ENCODE measurements at regions not wholly inside any gene's neighbourhood (a gene's known extent, or its start where the extent isn't known, plus 50 kb on each side); places are given as distances from the start of the nearest gene placed in this dataset.
A peak's percentile ranks its signal among the peaks of the same experiment; 100 is the strongest.

GRCh38 chr2:9765611-9766531 lies 77.4 kb upstream of the TAF1B start:
- CTCF ChIA-PET: interaction anchor here (0.8 to 1.0 kb wide), 4 partner anchors 8 to 292 kb away, joined by 3 to 5 read pairs (median 4); no protein-coding TSS in a partner anchor
- Mint-ChIP-seq H3K4me1 (peaks cover 38% of the 10 kb centered on the region), H3K27me3 (ENCODE audit: low read depth) (no peaks in the 10 kb centered on the region), H3K36me3 (no peaks in the 10 kb centered on the region), H3K27ac (no peak overlapping the region), H3K4me3 (no peak overlapping the region), H3K9me3 (no peaks in the 10 kb centered on the region)
- POLR2A ChIA-PET: interaction anchor here (1.2 kb wide), 1 partner anchor 135 kb away, joined by 5 read pairs; the partner anchor contains the start of gene YWHAQ
- DNase-seq (ENCODE audit: low spot score) (no peak), ATAC-seq (no peak)
- TF ChIP-seq USF2 (CRISPR knock-in tag; IDR thresholded peaks at IDR 0.05) (peak; percentile 27; the same call in 1 of the 2 replicates), ATF1 (CRISPR knock-in tag; IDR thresholded peaks at IDR 0.05) (no peak), FOXK1 (CRISPR knock-in tag; IDR thresholded peaks at IDR 0.05) (no peak), STAT6 (CRISPR knock-in tag; conservative IDR thresholded peaks at IDR 0.05; ENCODE audit: low read depth) (no peak), ZNF317 (CRISPR knock-in tag; IDR thresholded peaks at IDR 0.05; ENCODE audit: borderline replicate concordance, low read depth) (no peak), CTCF (IDR thresholded peaks at IDR 0.05) (no peak), USF1 (CRISPR knock-in tag; IDR thresholded peaks at IDR 0.05) (no peak)

GRCh38 chr2:9767656-9768281 lies 75.5 kb upstream of the TAF1B start:
- peaks cover 42% of the 10 kb centered on the region for H3K4me1 Mint-ChIP-seq
- CTCF ChIA-PET: interaction anchor here (0.8 to 8.8 kb wide), 23 partner anchors 9 to 305 kb away, joined by 3 to 130 read pairs (median 4); partner anchors contain the start of genes ADAM17 and YWHAQ
- H3K36me3 Mint-ChIP-seq: no peaks in the 10 kb centered on the region
- no peak for DNase-seq (ENCODE audit: low spot score)
- H3K9me3 Mint-ChIP-seq: no peaks in the 10 kb centered on the region
- no peak overlapping the region for H3K4me3 Mint-ChIP-seq
- POLR2A ChIA-PET: interaction anchor here (0.7 kb wide), 1 partner anchor 137 kb away, joined by 3 read pairs; the partner anchor contains the start of gene YWHAQ
- TF ChIP-seq ATF3 (CRISPR knock-in tag; conservative IDR thresholded peaks at IDR 0.05): no peak
- no peak for TF ChIP-seq STAT6 (CRISPR knock-in tag; conservative IDR thresholded peaks at IDR 0.05; ENCODE audit: low read depth)
- no peak for TF ChIP-seq KAT7 (CRISPR knock-in tag; IDR thresholded peaks at IDR 0.05; ENCODE audit: borderline replicate concordance)
- ATAC-seq: no peak
- no peaks in the 10 kb centered on the region for H3K27me3 Mint-ChIP-seq (ENCODE audit: low read depth)
- no peak overlapping the region for H3K27ac Mint-ChIP-seq

Data from WTC11 (cell line).